GM13976 (cell line): ENCODE measurements at regions not wholly inside any gene's neighbourhood (a gene's known extent, or its start where the extent isn't known, plus 50 kb on each side); places are given as distances from the start of the nearest gene placed in this dataset.

Source experiments
- DNase-seq: peaks from one replicate; pipeline ENCODE4 v3.0.0; 2012; ENCODE audit warnings: low spot score
- CTCF ChIP-seq: IDR thresholded peaks from 2 replicates; pipeline ENCODE4 v1.5.1; 2012; ENCODE audit warnings: borderline replicate concordance, mild to moderate bottlenecking; ENCODE audit not compliant: insufficient read depth; ENCODE audit errors: extremely low read depth, missing control alignments, control extremely low read depth
- in situ Hi-C: fragments of 300-500 bp; cut with MboI; formaldehyde crosslinking; loops from one replicate; pipeline ENCODE4 v1.12.0; 2022; ENCODE audit warnings: low sequenced_read_pairs, mixed read lengths, inconsistent platforms; ENCODE audit not compliant: unreplicated experiment

DNA sequence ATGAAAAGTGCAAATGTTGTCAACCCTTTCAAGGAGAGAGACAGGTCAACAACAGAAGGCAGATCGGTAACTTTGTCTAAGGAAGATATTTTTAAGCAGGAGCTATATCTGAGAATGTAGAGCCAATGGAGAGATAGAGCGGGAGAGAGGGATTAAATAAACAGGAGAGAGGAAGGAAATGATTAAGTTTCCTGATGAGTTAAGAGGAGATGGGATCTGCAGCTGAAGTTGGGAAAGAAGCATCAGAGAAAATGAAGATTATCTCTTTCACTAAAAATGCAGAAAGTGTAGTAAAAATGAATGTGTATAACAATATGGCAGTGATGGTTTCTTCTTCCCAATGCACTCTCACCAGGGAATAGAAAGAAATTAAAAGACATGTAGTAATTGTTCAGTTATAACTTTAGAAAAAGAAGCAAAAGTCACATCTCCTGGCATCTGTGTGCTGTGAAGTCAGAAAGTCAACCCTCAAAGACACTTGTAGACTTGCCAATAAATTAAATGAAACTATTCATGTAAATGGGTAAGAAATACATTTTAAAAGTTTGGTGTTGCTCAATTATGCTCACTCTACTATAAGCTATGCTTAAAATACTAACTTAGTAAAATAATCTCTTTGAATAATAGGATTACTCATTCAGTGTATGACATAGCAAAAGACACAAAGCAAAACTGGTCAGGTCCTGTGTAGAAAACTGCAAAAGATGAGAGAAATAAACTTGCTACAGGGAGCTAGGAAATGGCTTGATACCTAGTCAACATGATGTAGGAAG lies 264.6 kb downstream of the ZIC4 start:
- TF ChIP-seq CTCF, result no peak
- in situ Hi-C loops, result no loop called here
- no peak for DNase-seq

GRCh38 chr3:147139341-147139740 lies 267.0 kb downstream of the ZIC4 start:
- in situ Hi-C loops, result no loop called here
- no peak for TF ChIP-seq CTCF
- no peak for DNase-seq

GRCh38 chr3:147132168-147132567 lies 274.2 kb downstream of the ZIC4 start:
- DNase-seq, result no peak
- no peak for TF ChIP-seq CTCF
- in situ Hi-C loops, result no loop called here

DNA sequence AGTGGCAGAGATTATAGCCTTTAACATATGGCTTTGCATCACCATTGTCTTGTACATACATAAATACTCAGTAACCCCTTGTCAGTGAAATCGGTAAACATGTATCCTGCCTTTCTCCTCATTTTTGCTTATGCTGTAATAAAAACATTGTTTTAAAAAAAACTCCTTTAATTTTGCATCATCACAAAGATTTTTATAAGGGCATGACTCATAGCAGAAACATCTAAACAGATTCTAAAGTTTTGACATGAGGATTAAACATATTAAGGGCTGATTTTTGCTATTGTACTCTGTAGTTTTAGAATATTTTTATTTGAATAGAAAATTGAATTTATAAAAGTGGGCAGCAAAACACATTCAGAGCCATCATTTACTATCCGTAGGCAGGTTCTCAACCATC lies 275.9 kb downstream of the ZIC4 start:
- in situ Hi-C loops, result no loop called here
- DNase-seq, result no peak
- TF ChIP-seq CTCF, result no peak

DNA sequence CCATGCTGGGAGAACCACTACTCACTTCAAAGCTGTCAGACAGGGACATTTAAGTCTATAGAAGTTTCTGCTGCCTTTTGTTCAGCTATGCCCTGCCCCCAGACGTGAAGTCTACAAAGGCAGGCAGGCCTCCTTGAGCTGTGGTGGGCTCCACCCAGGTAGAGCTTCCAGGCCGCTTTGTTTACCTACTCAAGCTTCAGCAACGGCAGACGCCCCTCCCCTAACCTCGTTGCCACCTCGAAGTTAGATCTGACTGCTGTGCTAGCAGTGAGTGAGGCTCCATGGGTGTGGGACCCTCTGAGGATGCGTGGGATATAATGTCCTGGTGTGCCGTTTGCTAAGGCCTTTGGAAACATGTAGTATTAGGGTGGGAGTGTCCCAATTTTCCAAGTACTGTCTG lies 276.7 kb downstream of the ZIC4 start:
- no peak for TF ChIP-seq CTCF
- in situ Hi-C loops, result no loop called here
- no peak for DNase-seq

DNA sequence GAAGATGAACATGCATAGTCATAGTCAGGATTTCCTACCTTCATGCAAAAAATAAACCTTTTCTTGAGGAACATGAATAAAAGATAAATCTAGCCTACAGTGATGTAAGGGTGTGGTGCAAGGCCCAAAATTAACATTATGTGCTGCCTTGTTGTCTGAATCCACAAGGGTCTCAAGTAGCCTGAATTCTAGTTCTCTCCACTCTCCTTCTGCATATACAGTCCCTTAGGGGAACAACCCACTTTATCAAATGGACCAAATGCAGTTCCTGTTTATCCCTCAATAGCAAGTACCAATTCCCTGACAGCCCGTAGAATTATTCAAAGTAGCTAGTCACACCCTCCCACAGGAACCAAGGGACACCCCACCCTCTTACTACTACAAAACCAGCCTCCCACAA lies 284.0 kb downstream of the ZIC4 start:
- no peak for TF ChIP-seq CTCF
- in situ Hi-C loops, result no loop called here
- DNase-seq, result no peak
